IMR-90 (cell line): ENCODE measurements at regions not wholly inside any gene's neighbourhood (a gene's known extent, or its start where the extent isn't known, plus 50 kb on each side); places are given as distances from the start of the nearest gene placed in this dataset.
A peak's percentile ranks its signal among the peaks of the same experiment; 100 is the strongest.
"Not testable (repeated sequence)": the region's sequence is repeated elsewhere in the genome, so short reads cannot be mapped to it uniquely, and the experiment has no call there.

Experiments used
- ATAC-seq: fragments of 200-7000 bp; cut with Tn5 transposase; 2 replicates; pipeline ENCODE4 v1.9.1; 2020; ENCODE audit warnings: low read depth, mild to moderate bottlenecking, moderate library complexity
- BruUV-seq: library from RNA; stranded (reverse); fragments of 400-500 nt; replicated peaks from 2 replicates; lab custom pipeline; 2021; lab: Mats Ljungman, UMichigan
- CTCF ChIA-PET: fragments of 300-600 bp; formaldehyde crosslinking; extraction: SDS; loops from one replicate; lab custom pipeline; 2021; ENCODE audit warnings: antibody characterized with exemption; lab: Yijun Ruan, JAX
- POLR2A ChIA-PET: fragments of 300-600 bp; sonication (Branson Sonifier 250); formaldehyde crosslinking; loops from one replicate; lab custom pipeline; 2022; ENCODE audit warnings: antibody characterized with exemption; ENCODE audit not compliant: unreplicated experiment; lab: Charles Lee
- DNase-seq: peaks from one replicate; pipeline ENCODE4 v3.0.0; 2013
- H2AFZ ChIP-seq: replicated peaks from 2 replicates; pipeline ENCODE3; 2013; ENCODE audit warnings: low read length, mild to moderate bottlenecking; ENCODE audit not compliant: poor library complexity
- H2AK5ac ChIP-seq: 2 replicates; pipeline ENCODE4 v1.6.1; 2013; ENCODE audit warnings: low read depth, low read length, inconsistent platforms
- H2AK9ac ChIP-seq: replicated peaks from 2 replicates; pipeline ENCODE3; 2013; ENCODE audit warnings: mild to moderate bottlenecking, low read depth, low read length, moderate library complexity; ENCODE audit not compliant: poor library complexity
- H2BK120ac ChIP-seq: 2 replicates; pipeline ENCODE4 v1.6.1; 2013; ENCODE audit warnings: low read depth, low read length, inconsistent platforms
- H2BK15ac ChIP-seq: 3 replicates; pipeline ENCODE4 v1.6.1; 2013; ENCODE audit warnings: low read depth, low read length, inconsistent platforms
- H2BK20ac ChIP-seq: 2 replicates; pipeline ENCODE4 v1.6.1; 2013; ENCODE audit warnings: low read depth, mild to moderate bottlenecking, inconsistent platforms, low read length, moderate library complexity
- H2BK5ac ChIP-seq: 2 replicates; pipeline ENCODE4 v1.6.1; 2013; ENCODE audit warnings: mild to moderate bottlenecking, low read depth, low read length, inconsistent platforms; ENCODE audit not compliant: poor library complexity, severe bottlenecking
- H3K14ac ChIP-seq: replicated peaks from 2 replicates; pipeline ENCODE4 v1.6.1; 2013; ENCODE audit warnings: low read depth, low read length, inconsistent platforms
- H3K18ac ChIP-seq: 2 replicates; pipeline ENCODE4 v1.6.1; 2013; ENCODE audit warnings: low read depth, low read length, control low read depth
- H3K23ac ChIP-seq: 2 replicates; pipeline ENCODE4 v1.6.1; 2013; ENCODE audit warnings: low read depth, low read length, inconsistent platforms
- H3K27ac ChIP-seq: 2 replicates; pipeline ENCODE4 v1.5.1; 2013; ENCODE audit warnings: mild to moderate bottlenecking, control low read depth, low read length; ENCODE audit not compliant: insufficient read depth
- H3K27me3 ChIP-seq: 2 replicates; pipeline ENCODE4 v1.6.1; 2013; ENCODE audit warnings: low read length; ENCODE audit not compliant: control insufficient read depth, insufficient read depth
- H3K36me3 ChIP-seq: 2 replicates; pipeline ENCODE4 v1.6.1; 2013; ENCODE audit warnings: low read length, mixed read lengths; ENCODE audit not compliant: control insufficient read depth, insufficient read depth
- H3K4ac ChIP-seq: 2 replicates; pipeline ENCODE4 v1.6.1; 2013; ENCODE audit warnings: low read depth, low read length, inconsistent platforms
- H3K4me1 ChIP-seq: 2 replicates; pipeline ENCODE4 v1.6.1; 2013; ENCODE audit warnings: low read length, mixed read lengths; ENCODE audit not compliant: control insufficient read depth, insufficient read depth
- H3K4me2 ChIP-seq: 2 replicates; pipeline ENCODE4 v1.6.1; 2013; ENCODE audit warnings: low read depth, mild to moderate bottlenecking, control low read depth, low read length, moderate library complexity
- H3K4me3 ChIP-seq: 2 replicates; pipeline ENCODE4 v1.5.1; 2013; ENCODE audit warnings: low read depth, mild to moderate bottlenecking, control low read depth, low read length, moderate library complexity; ENCODE audit not compliant: insufficient read depth
- H3K56ac ChIP-seq: 2 replicates; pipeline ENCODE4 v1.6.1; 2013; ENCODE audit warnings: low read length, inconsistent platforms; ENCODE audit not compliant: insufficient read depth; ENCODE audit errors: extremely low read depth
- H3K79me1 ChIP-seq, 2 experiments: 2 replicates each; pipeline ENCODE4 v1.6.1; 2013; ENCODE audit warnings: low read length in 2 of 2, inconsistent platforms in 1 of 2, low read depth in 1 of 2
- H3K9ac ChIP-seq: 2 replicates; pipeline ENCODE4 v1.6.1; 2013; ENCODE audit warnings: low read depth, low read length, control low read depth
- H3K9me1 ChIP-seq: 2 replicates; pipeline ENCODE4 v1.6.1; 2013; ENCODE audit warnings: low read length, inconsistent platforms; ENCODE audit not compliant: insufficient read depth
- H3K9me3 ChIP-seq: 2 replicates; pipeline ENCODE4 v1.6.1; 2013; ENCODE audit warnings: low read length; ENCODE audit not compliant: control insufficient read depth, insufficient read depth
- H4K20me1 ChIP-seq: 2 replicates; pipeline ENCODE4 v1.6.1; 2013; ENCODE audit warnings: low read length, inconsistent platforms; ENCODE audit not compliant: insufficient read depth
- H4K5ac ChIP-seq: 2 replicates; pipeline ENCODE4 v1.6.1; 2013; ENCODE audit warnings: mild to moderate bottlenecking, low read depth, low read length, control low read depth
- H4K8ac ChIP-seq, 2 experiments: 2 replicates each; pipeline ENCODE4 v1.6.1; 2013; ENCODE audit warnings: low read depth in 2 of 2, low read length in 2 of 2, control low read depth in 1 of 2, inconsistent platforms in 1 of 2
- H4K91ac ChIP-seq: 2 replicates; pipeline ENCODE4 v1.6.1; 2013; ENCODE audit warnings: low read depth, low read length, inconsistent platforms; ENCODE audit not compliant: insufficient read depth
- BHLHE40 ChIP-seq: fragments of 150-350 bp; IDR thresholded peaks from 2 replicates; pipeline ENCODE4 v1.6.1; 2016; ENCODE audit warnings: mild to moderate bottlenecking, low read depth, low read length
- WGBS, 2 experiments: methylation state at CpG; one replicate each; pipeline versions ENCODE4 v1.1.5 to v1.1.7; 2013; ENCODE audit warnings: missing lambda C conversion rate in 2 of 2; ENCODE audit not compliant: insufficient read length in 1 of 2; ENCODE audit errors: extremely low coverage in 2 of 2; 5-methylcytosine and 5-hydroxymethylcytosine counted together
- dilution Hi-C: fragments of 300-500 bp; cut with HindIII; formaldehyde crosslinking; loops from one replicate; pipeline ENCODE4 v1.14.3; 2018; ENCODE audit warnings: low sequenced_read_pairs; ENCODE audit not compliant: unreplicated experiment
- in situ Hi-C: fragments of 300-500 bp; cut with MboI; formaldehyde crosslinking; loops from 3 replicates; pipeline ENCODE4 v1.14.3; 2019; ENCODE audit warnings: low sequenced_read_pairs, inconsistent platforms, mixed read lengths
- intact Hi-C: fragments of 100-400 bp; cut with micrococcal nuclease; formaldehyde crosslinking; loops from 2 replicates; pipeline ENCODE4 v1.10.0; 2022
- TF ChIP-seq, protein P1 (sequence below): conservative IDR thresholded peaks from 2 replicates; pipeline ENCODE4 v1.5.1; 2012; ENCODE audit warnings: mild to moderate bottlenecking, low read depth, low read length, improper control_type of control experiment

DNA sequence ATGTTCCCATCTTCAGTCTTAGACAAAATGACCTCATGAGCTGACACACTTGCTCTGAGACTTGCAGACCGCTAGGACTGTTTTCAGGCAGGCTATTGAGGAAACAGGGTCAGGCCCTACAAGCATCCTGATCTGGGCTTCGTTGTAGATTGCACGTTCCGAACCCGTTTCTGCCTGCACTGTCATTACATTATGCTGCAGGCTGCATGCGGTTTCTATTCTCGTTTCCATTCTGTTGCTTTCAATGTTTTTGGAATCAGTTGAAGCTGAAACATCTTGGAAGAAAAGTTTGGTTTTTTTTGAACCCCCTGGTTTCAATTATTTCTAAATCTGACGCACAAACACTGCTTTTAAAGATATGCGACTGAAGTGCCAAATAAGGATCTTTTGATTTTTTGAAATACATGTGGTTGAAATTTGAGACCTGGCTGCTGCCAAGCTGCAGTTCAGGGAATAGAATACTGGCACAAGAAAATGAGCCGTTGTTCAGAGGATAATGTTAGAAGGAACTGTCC is 716.1 kb upstream of the INTU start:
- Histone ChIP-seq H3K4me3 (peak overlapping the region; percentile 21), H3K18ac (peak overlapping the region; percentile 83), H2AK9ac (peak overlapping the region; percentile 42), H2BK20ac (peak overlapping the region; percentile 87), H3K27me3 (no peaks in the 10 kb centered on the region), H3K56ac (peak overlapping the region; percentile 67; the same call in 1 of the 2 replicates), H3K79me1 (no peaks in the 10 kb centered on the region), H2AFZ (peak overlapping the region; percentile 86), H3K4me1 (peaks cover 7% of the 10 kb centered on the region), H3K4ac (peak overlapping the region; percentile 91), H2AK5ac (no peak overlapping the region; the same call in 1 of the 2 replicates), H4K20me1 (no peaks in the 10 kb centered on the region), H4K91ac (peak overlapping the region; percentile 67), H3K9me3 (no peaks in the 10 kb centered on the region), H3K4me2 (peak overlapping the region; percentile 77), H2BK120ac (peak overlapping the region; percentile 94), H2BK15ac (peak overlapping the region; percentile 60; the same call in 2 of the 3 replicates), H3K14ac (peak overlapping the region; percentile 92), H3K23ac (peak overlapping the region; percentile 93), H4K8ac (peak overlapping the region; percentile 25 to 79), H3K27ac (peak overlapping the region; percentile 86), H3K9ac (peak overlapping the region; percentile 56), H3K36me3 (no peaks in the 10 kb centered on the region), H4K5ac (peak overlapping the region; percentile 79), H2BK5ac (peak overlapping the region; percentile 85), H3K9me1 (no peaks in the 10 kb centered on the region)
- peak; percentile 86 for DNase-seq
- dilution Hi-C loops = no loop called here
- CTCF ChIA-PET = interaction anchor here (0.6 kb wide), 1 partner anchor 809 kb away, joined by 3 read pairs; no protein-coding TSS in a partner anchor
- WGBS, 2 experiments = 0% methylated on average over 3 of the region's 10 CpGs; no CpG with 5 or more reads in 1 of the 2 experiments
- intact Hi-C loops = loop anchor here (5.0 kb wide), 1 partner anchor 219 kb away; no protein-coding TSS in a partner anchor
- TF ChIP-seq BHLHE40 = no peak; the same call in 1 of the 2 replicates
- TF ChIP-seq, protein P1, sequence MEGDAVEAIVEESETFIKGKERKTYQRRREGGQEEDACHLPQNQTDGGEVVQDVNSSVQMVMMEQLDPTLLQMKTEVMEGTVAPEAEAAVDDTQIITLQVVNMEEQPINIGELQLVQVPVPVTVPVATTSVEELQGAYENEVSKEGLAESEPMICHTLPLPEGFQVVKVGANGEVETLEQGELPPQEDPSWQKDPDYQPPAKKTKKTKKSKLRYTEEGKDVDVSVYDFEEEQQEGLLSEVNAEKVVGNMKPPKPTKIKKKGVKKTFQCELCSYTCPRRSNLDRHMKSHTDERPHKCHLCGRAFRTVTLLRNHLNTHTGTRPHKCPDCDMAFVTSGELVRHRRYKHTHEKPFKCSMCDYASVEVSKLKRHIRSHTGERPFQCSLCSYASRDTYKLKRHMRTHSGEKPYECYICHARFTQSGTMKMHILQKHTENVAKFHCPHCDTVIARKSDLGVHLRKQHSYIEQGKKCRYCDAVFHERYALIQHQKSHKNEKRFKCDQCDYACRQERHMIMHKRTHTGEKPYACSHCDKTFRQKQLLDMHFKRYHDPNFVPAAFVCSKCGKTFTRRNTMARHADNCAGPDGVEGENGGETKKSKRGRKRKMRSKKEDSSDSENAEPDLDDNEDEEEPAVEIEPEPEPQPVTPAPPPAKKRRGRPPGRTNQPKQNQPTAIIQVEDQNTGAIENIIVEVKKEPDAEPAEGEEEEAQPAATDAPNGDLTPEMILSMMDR = 0 out of 2 replicates have a peak, but pooled peaks have one; percentile 10
- POLR2A ChIA-PET = no interaction called here
- BruUV-seq = no TSS peak
- in situ Hi-C loops = no loop called here
- peak; percentile 92 for ATAC-seq

DNA sequence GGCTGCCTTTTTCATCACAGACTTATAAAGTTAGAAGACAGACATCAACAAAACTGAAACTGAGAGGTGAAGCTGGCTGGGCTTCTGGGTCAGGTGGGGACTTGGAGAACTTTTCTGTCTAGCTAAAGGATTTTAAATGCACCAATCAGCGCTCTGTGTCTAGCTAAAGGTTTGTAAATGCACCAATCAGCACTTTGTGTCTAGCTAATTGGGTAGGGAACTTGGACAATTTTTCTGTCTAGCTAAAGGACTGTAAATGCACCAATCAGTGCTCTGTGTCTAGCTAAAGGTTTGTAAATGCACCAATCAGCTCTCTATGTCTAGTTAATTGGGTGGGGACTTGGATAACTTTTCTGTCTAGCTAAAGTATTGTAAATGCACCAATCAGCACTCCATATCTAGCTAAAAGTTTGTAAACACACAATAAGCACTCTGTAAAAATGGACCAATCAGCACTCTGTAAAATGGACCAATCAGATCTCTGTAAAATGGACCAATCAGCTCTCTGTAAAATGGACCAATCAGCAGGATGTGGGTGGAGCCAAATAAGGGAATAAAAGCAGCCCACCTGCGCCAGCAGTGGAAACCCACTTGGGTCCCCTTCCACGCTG is 710.3 kb upstream of the INTU start:
- CTCF ChIA-PET, H3K36me3 ChIP-seq, H3K23ac ChIP-seq, H3K14ac ChIP-seq, intact Hi-C loops, H2BK5ac ChIP-seq, ATAC-seq, H2BK15ac ChIP-seq, H4K91ac ChIP-seq, BruUV-seq, dilution Hi-C loops, H3K9ac ChIP-seq, H3K9me3 ChIP-seq, H2AK9ac ChIP-seq, H4K5ac ChIP-seq, H2AFZ ChIP-seq, H3K27me3 ChIP-seq, H2BK120ac ChIP-seq, DNase-seq, H2AK5ac ChIP-seq, H3K4me2 ChIP-seq, H3K4me3 ChIP-seq, H2BK20ac ChIP-seq, H3K18ac ChIP-seq, H4K20me1 ChIP-seq, in situ Hi-C loops, H3K9me1 ChIP-seq, H4K8ac ChIP-seq, H3K79me1 ChIP-seq, H3K4me1 ChIP-seq, H3K56ac ChIP-seq, H3K27ac ChIP-seq, H3K4ac ChIP-seq: not testable (repeated sequence)
- whole genome bisulfite sequencing, 2 experiments = 100% methylated on average over 1 of the region's 3 CpGs; no CpG with 5 or more reads in 1 of the 2 experiments
- POLR2A ChIA-PET = interaction anchor here (0.6 kb wide), 1 partner anchor 22 kb away, joined by 3 read pairs; no protein-coding TSS in a partner anchor
